IPS-20b (cell line): ENCODE measurements at regions not wholly inside any gene's neighbourhood (a gene's known extent, or its start where the extent isn't known, plus 50 kb on each side); places are given as distances from the start of the nearest gene placed in this dataset.

Source experiments
- H3K27ac ChIP-seq: one replicate; pipeline ENCODE4 v1.5.1; 2013; ENCODE audit warnings: low read length
- H3K27me3 ChIP-seq: 2 replicates; pipeline ENCODE4 v1.6.1; 2013; ENCODE audit warnings: mild to moderate bottlenecking, low read length, inconsistent platforms; ENCODE audit not compliant: insufficient read depth
- H3K36me3 ChIP-seq: 2 replicates; pipeline ENCODE4 v1.6.1; 2013; ENCODE audit warnings: low read depth, mild to moderate bottlenecking, inconsistent platforms, low read length, moderate library complexity; ENCODE audit not compliant: insufficient read depth
- H3K4me1 ChIP-seq: 2 replicates; pipeline ENCODE4 v1.6.1; 2013; ENCODE audit warnings: mild to moderate bottlenecking, control low read depth, inconsistent platforms, low read length, moderate library complexity; ENCODE audit not compliant: insufficient read depth
- H3K4me3 ChIP-seq: 2 replicates; pipeline ENCODE4 v1.5.1; 2013; ENCODE audit warnings: mild to moderate bottlenecking, low read length, inconsistent platforms
- H3K9ac ChIP-seq: 2 replicates; pipeline ENCODE4 v1.6.1; 2013; ENCODE audit warnings: low read depth, mild to moderate bottlenecking, inconsistent platforms, low read length, moderate library complexity
- H3K9me3 ChIP-seq: 2 replicates; pipeline ENCODE4 v1.6.1; 2013; ENCODE audit warnings: mild to moderate bottlenecking, low read depth, low read length, inconsistent platforms; ENCODE audit not compliant: insufficient read depth

DNA sequence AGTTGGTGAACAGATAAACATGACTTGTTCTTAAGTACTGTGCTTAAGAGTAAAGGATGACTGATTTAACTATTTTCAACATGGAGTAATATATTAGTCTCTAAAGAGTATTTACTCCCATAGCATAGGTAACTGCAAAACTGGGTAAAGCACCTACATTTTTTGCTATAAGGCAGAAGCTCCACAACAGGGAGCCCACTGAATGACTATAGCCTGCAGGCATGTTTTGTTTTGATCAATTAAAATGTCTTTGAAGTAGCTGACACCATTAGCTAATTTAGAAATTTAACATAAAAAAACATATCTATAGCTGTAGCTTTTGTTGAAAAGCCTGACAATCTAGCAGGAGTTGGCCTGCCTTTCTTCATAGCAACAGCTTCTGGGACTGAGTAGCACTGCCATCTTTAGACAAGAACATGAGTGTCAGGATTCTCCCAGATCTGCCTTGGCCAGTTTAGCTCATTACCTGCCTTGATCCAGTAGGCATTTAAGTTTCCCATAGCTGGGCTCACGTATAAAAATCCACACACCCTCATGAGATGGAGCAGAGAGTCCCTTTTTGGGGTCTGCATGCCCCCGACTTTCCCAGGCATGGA, 1935.1 kb upstream of the PIK3C3 start:
- Histone ChIP-seq H3K9me3 (no peaks in the 10 kb centered on the region), H3K27ac (no peak overlapping the region), H3K27me3 (no peaks in the 10 kb centered on the region), H3K9ac (peak overlapping the region; percentile 30; the same call in 1 of the 2 replicates), H3K4me1 (peaks cover 39% of the 10 kb centered on the region), H3K36me3 (no peaks in the 10 kb centered on the region), H3K4me3 (peak overlapping the region; percentile 4)

GRCh38 chr18:40018266-40018665, 1936.8 kb upstream of the PIK3C3 start:
- Histone ChIP-seq H3K4me3 (no peak overlapping the region), H3K9me3 (no peaks in the 10 kb centered on the region), H3K36me3 (no peaks in the 10 kb centered on the region), H3K4me1 (peaks cover 39% of the 10 kb centered on the region), H3K9ac (no peak overlapping the region), H3K27me3 (no peaks in the 10 kb centered on the region), H3K27ac (no peak overlapping the region)

- Histone ChIP-seq H3K4me1 (peaks cover 39% of the 10 kb centered on the region), H3K27me3 (no peaks in the 10 kb centered on the region), H3K36me3 (no peaks in the 10 kb centered on the region), H3K9ac (no peak overlapping the region), H3K9me3 (no peaks in the 10 kb centered on the region), H3K4me3 (no peak overlapping the region), H3K27ac (no peak overlapping the region)
These were observed 1938.0 kb upstream of the PIK3C3 start for GRCh38 chr18:40017021-40017420.

- no peaks in the 10 kb centered on the region for H3K27me3 ChIP-seq
- H3K4me3 ChIP-seq, result no peak overlapping the region
- no peak overlapping the region for H3K9ac ChIP-seq
- no peak overlapping the region for H3K27ac ChIP-seq
- H3K9me3 ChIP-seq, result no peaks in the 10 kb centered on the region
- no peaks in the 10 kb centered on the region for H3K36me3 ChIP-seq
- H3K4me1 ChIP-seq, result peaks cover 34% of the 10 kb centered on the region; the same call in 1 of the 2 replicates
These were observed 1938.6 kb upstream of the PIK3C3 start for GRCh38 chr18:40016405-40016804.

DNA sequence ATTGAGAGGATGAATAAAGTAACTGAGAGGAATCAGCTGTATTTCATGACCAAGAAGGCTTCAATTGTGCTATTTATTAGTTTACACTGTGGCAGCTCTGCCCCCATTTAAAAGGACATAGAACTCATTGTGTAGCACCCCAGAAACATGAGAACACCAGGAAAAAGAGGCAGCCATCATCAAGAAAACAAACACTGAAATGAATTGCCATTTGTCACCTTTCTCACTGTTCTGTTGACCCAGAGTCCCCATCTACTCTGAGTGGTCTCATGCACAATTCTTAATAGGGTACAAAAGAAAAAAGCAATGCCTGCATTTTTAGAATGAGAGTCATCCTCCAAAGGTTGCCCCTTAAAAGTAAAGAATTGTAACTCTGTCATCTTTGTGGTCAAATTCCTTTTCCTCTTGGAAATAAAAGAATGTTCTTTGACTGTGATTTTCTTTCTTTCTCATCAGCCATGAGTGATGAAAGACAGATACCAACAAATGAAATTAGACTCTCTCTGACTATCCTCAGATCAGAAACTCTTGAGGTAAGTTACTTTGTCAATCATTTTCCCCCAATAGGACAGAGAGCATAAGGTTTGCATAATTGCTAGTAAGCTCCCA, 1941.9 kb upstream of the PIK3C3 start:
- H3K27me3 ChIP-seq, result no peaks in the 10 kb centered on the region
- no peak overlapping the region for H3K4me3 ChIP-seq
- no peaks in the 10 kb centered on the region for H3K36me3 ChIP-seq
- H3K4me1 ChIP-seq, result peaks cover 2% of the 10 kb centered on the region; the same call in 1 of the 2 replicates
- H3K9ac ChIP-seq, result no peak overlapping the region
- H3K9me3 ChIP-seq, result no peaks in the 10 kb centered on the region
- no peak overlapping the region for H3K27ac ChIP-seq

- H3K27ac ChIP-seq, result no peak overlapping the region
- no peaks in the 10 kb centered on the region for H3K36me3 ChIP-seq
- no peaks in the 10 kb centered on the region for H3K9me3 ChIP-seq
- H3K4me1 ChIP-seq, result no peaks in the 10 kb centered on the region
- no peaks in the 10 kb centered on the region for H3K27me3 ChIP-seq
- no peak overlapping the region for H3K9ac ChIP-seq
- no peak overlapping the region for H3K4me3 ChIP-seq
These were observed 1943.8 kb upstream of the PIK3C3 start for GRCh38 chr18:40011201-40011600.

DNA sequence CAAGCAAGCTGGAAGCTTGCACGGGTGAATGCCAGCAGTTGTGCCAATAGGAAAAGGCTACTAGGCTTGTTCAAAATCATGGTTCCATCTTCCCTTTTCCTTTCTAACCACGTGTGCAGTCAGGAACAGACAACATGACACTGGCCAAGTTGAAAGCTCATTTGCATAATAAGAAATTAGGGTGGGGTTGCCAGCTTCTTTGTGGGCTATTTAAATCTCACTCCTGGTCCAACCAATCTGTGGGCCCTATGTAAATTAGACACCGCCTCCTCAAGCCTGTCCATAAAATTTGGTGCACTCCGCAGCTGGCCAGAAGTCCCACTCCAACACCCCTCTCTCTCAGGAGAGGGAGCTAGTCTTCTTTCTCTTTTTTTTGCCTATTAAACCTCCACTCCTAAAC, 1948.4 kb upstream of the PIK3C3 start:
- Histone ChIP-seq H3K27ac (no peak overlapping the region), H3K4me3 (no peak overlapping the region), H3K4me1 (no peaks in the 10 kb centered on the region), H3K9me3 (no peaks in the 10 kb centered on the region), H3K9ac (no peak overlapping the region), H3K36me3 (no peaks in the 10 kb centered on the region), H3K27me3 (no peaks in the 10 kb centered on the region)

GRCh38 chr18:40004246-40004645, 1950.8 kb upstream of the PIK3C3 start:
- Histone ChIP-seq H3K27me3 (no peaks in the 10 kb centered on the region), H3K9me3 (no peaks in the 10 kb centered on the region), H3K4me1 (no peaks in the 10 kb centered on the region), H3K9ac (no peak overlapping the region), H3K4me3 (no peak overlapping the region), H3K36me3 (no peaks in the 10 kb centered on the region), H3K27ac (no peak overlapping the region)

GRCh38 chr18:39998317-39998716, 1956.7 kb upstream of the PIK3C3 start:
- H3K4me1 ChIP-seq, result no peaks in the 10 kb centered on the region
- H3K36me3 ChIP-seq, result no peaks in the 10 kb centered on the region
- no peaks in the 10 kb centered on the region for H3K9me3 ChIP-seq
- no peaks in the 10 kb centered on the region for H3K27me3 ChIP-seq
- H3K9ac ChIP-seq, result no peak overlapping the region
- H3K27ac ChIP-seq, result no peak overlapping the region
- H3K4me3 ChIP-seq, result no peak overlapping the region

- H3K4me3 ChIP-seq, result no peak overlapping the region
- H3K36me3 ChIP-seq, result no peaks in the 10 kb centered on the region
- H3K4me1 ChIP-seq, result peaks cover 7% of the 10 kb centered on the region
- no peaks in the 10 kb centered on the region for H3K27me3 ChIP-seq
- no peaks in the 10 kb centered on the region for H3K9me3 ChIP-seq
- no peak overlapping the region for H3K9ac ChIP-seq
- no peak overlapping the region for H3K27ac ChIP-seq
These were observed 1960.5 kb upstream of the PIK3C3 start for GRCh38 chr18:39994498-39994897.

DNA sequence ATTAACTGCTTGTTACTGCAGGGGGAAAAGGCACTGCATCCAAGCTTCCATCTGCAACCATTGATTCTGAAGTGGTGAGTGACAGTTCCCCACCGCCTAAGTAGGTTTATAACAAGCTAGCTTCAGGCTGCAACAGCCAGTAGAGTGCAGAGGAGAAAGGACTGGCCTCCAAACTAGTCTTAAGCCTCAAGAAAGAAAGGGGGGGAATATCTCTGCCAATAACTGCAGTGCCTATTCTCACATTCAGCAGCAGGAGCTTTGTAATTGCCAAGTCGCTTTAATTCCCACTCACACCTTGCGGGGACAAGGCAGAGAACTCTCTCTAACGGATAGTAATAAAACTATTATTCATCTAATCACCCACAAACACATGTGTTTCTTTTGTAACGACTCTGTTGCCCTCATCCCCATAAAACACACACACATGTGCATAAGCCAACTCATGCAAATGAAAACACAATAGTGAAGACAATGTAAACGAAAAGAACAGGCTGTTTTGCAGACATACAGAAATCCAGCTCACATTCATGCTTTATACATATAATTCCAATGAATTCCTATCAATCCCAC, 1963.3 kb upstream of the PIK3C3 start:
- H3K4me3 ChIP-seq, result no peak overlapping the region
- no peaks in the 10 kb centered on the region for H3K9me3 ChIP-seq
- no peak overlapping the region for H3K27ac ChIP-seq
- H3K9ac ChIP-seq, result no peak overlapping the region
- no peaks in the 10 kb centered on the region for H3K27me3 ChIP-seq
- no peaks in the 10 kb centered on the region for H3K36me3 ChIP-seq
- peaks cover 7% of the 10 kb centered on the region for H3K4me1 ChIP-seq

DNA sequence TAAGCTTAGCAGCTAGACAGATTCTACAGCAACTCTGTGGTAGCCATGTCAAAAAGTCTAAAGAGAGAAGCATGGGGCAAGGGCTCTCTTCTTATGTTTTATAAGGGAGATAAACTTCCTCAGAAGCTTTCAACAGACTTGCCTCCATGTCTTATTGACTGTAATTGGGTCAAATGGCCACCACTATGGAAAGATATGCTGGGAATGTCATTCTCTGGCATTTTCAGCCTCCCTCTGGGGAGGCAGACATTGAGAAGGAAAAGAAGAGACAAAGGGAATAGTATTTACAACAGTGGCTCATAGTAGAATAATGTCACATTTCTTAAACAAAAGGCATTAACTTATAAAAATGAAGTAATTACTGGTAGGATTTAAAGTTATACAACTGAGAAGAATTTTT, 1964.5 kb upstream of the PIK3C3 start:
- H3K36me3 ChIP-seq, result no peaks in the 10 kb centered on the region
- no peak overlapping the region for H3K4me3 ChIP-seq
- H3K9ac ChIP-seq, result no peak overlapping the region

More for the DNA sequence above, 1964.5 kb upstream of the PIK3C3 start:
- Histone ChIP-seq H3K4me1 (peaks cover 7% of the 10 kb centered on the region), H3K27me3 (no peaks in the 10 kb centered on the region), H3K27ac (no peak overlapping the region), H3K9me3 (no peaks in the 10 kb centered on the region)
